GM12878 (cell line): ENCODE measurements at regions not wholly inside any gene's neighbourhood (a gene's known extent, or its start where the extent isn't known, plus 50 kb on each side); places are given as distances from the start of the nearest gene placed in this dataset.

Source experiments
- ATAC-seq: fragments of 200-7000 bp; cut with Tn5 transposase; 3 replicates; pipeline ENCODE4 v1.9.1; 2020; ENCODE audit warnings: mild to moderate bottlenecking, moderate library complexity
- BruUV-seq: library from RNA; stranded (reverse); fragments of 400-500 nt; replicated peaks from 2 replicates; lab custom pipeline; 2021; lab: Mats Ljungman, UMichigan
- CTCF ChIA-PET: fragments of 300-600 bp; sonication (Branson Sonifier 250); formaldehyde crosslinking; extraction: SDS; loops from one replicate; lab custom pipeline; 2021; ENCODE audit warnings: inconsistent platforms; lab: Yijun Ruan, JAX
- POLR2A ChIA-PET: fragments of 350-600 bp; formaldehyde crosslinking; extraction: SDS; loops from one replicate; lab custom pipeline; 2021; ENCODE audit warnings: inconsistent platforms; lab: Charles Lee
- RAD21 ChIA-PET: fragments of 300-600 bp; sonication (Branson Sonifier 250); formaldehyde crosslinking; loops from one replicate; lab custom pipeline; 2023; ENCODE audit warnings: antibody characterized with exemption; ENCODE audit not compliant: unreplicated experiment; lab: Charles Lee
- SMC1A ChIA-PET: fragments of 300-600 bp; sonication (Branson Sonifier 250); formaldehyde crosslinking; loops from one replicate; lab custom pipeline; 2023; ENCODE audit not compliant: unreplicated experiment, uncharacterized antibody; lab: Charles Lee
- DNase-seq: peaks from one replicate; pipeline ENCODE4 v3.0.0-alpha.2; 2011; ENCODE audit warnings: low read depth, low spot score
- FAIRE-seq: peaks from 3 replicates; lab custom pipeline; 2011; peaks lifted over from hg19 to GRCh38; lab: Jason Lieb, UNC
- H2AFZ ChIP-seq: 2 replicates; pipeline ENCODE4 v1.6.0; 2011; ENCODE audit warnings: low read depth, low read length, control low read depth; ENCODE audit not compliant: control insufficient read depth
- H3K27ac ChIP-seq: 2 replicates; pipeline ENCODE4 v1.5.1; 2011; ENCODE audit warnings: control low read depth; ENCODE audit not compliant: control insufficient read depth, insufficient read depth
- H3K27me3 ChIP-seq, 2 experiments: replicated peaks in 1 of 2; 2 replicates each; pipeline versions ENCODE4 v1.6.0 to v1.6.1; 2011; ENCODE audit warnings: low read length in 1 of 2; ENCODE audit not compliant: control insufficient read depth in 2 of 2, insufficient read depth in 2 of 2
- H3K36me3 ChIP-seq, 2 experiments: 2 replicates each; pipeline ENCODE4 v1.5.1; 2011; ENCODE audit warnings: low read length in 1 of 2; ENCODE audit not compliant: control insufficient read depth in 2 of 2, insufficient read depth in 2 of 2
- H3K4me1 ChIP-seq: 2 replicates; pipeline ENCODE4 v1.6.1; 2011; ENCODE audit warnings: mild to moderate bottlenecking, low read length, moderate library complexity, mixed read lengths; ENCODE audit not compliant: control insufficient read depth, insufficient read depth
- H3K4me2 ChIP-seq: 2 replicates; pipeline ENCODE4 v1.6.0; 2011; ENCODE audit warnings: control low read depth; ENCODE audit not compliant: control insufficient read depth, insufficient read depth
- H3K4me3 ChIP-seq: fragments of 200-600 bp; sonication (generic); 2 replicates; pipeline ENCODE4 v1.5.1; 2016
- H3K79me2 ChIP-seq: 2 replicates; pipeline ENCODE4 v1.6.0; 2011; ENCODE audit warnings: low read length; ENCODE audit not compliant: control insufficient read depth, insufficient read depth
- H3K9ac ChIP-seq: 2 replicates; pipeline ENCODE4 v1.8.0; 2011; ENCODE audit warnings: low read length, control low read depth, mixed read lengths; ENCODE audit not compliant: control insufficient read depth, insufficient read depth
- H3K9me3 ChIP-seq: replicated peaks from 3 replicates; pipeline ENCODE4 v1.5.1; 2011; ENCODE audit warnings: mild to moderate bottlenecking, low read length; ENCODE audit not compliant: control insufficient read depth, insufficient read depth
- H4K20me1 ChIP-seq: 2 replicates; pipeline ENCODE4 v1.6.0; 2011; ENCODE audit not compliant: control insufficient read depth, insufficient read depth
- BMI1 ChIP-seq: fragments of 450-650 bp; IDR thresholded peaks from 2 replicates; pipeline ENCODE4 v1.6.1; 2016; ENCODE audit warnings: mild to moderate bottlenecking, moderate library complexity, borderline replicate concordance
- CBFB ChIP-seq: IDR thresholded peaks from 2 replicates; pipeline ENCODE4 v1.6.1; 2016; ENCODE audit warnings: antibody characterized with exemption, low read depth
- CREB1 ChIP-seq: IDR thresholded peaks from 2 replicates; pipeline ENCODE4 v1.6.1; 2012; ENCODE audit warnings: low read depth, mild to moderate bottlenecking, inconsistent platforms
- HCFC1 ChIP-seq: fragments of 150-350 bp; IDR thresholded peaks from 2 replicates; pipeline ENCODE4 v1.6.1; 2014; ENCODE audit warnings: low read length
- NFYA ChIP-seq: IDR thresholded peaks from 2 replicates; pipeline ENCODE4 v1.6.1; 2011; ENCODE audit warnings: low read depth, mild to moderate bottlenecking, low read length, improper control_type of control experiment, borderline replicate concordance
- NFYB ChIP-seq: IDR thresholded peaks from 2 replicates; pipeline ENCODE4 v1.6.1; 2011; ENCODE audit warnings: low read depth, mild to moderate bottlenecking, low read length, improper control_type of control experiment, moderate library complexity; ENCODE audit not compliant: insufficient read depth
- RAD21 ChIP-seq: IDR thresholded peaks from 2 replicates; pipeline ENCODE4 v1.6.1; 2011; ENCODE audit warnings: mild to moderate bottlenecking, low read depth, low read length, moderate library complexity; ENCODE audit not compliant: insufficient read depth
- SPI1 ChIP-seq: IDR thresholded peaks from 2 replicates; pipeline ENCODE4 v1.6.1; 2011; ENCODE audit warnings: low read depth, mild to moderate bottlenecking, low read length, moderate library complexity, borderline replicate concordance; ENCODE audit not compliant: insufficient read depth
- SREBF1 ChIP-seq: IDR thresholded peaks from 2 replicates; pipeline ENCODE4 v1.6.1; 2012; ENCODE audit warnings: mild to moderate bottlenecking, low read length
- TAF1 ChIP-seq: IDR thresholded peaks from 2 replicates; pipeline ENCODE4 v1.6.1; 2011; ENCODE audit warnings: mild to moderate bottlenecking, low read depth, low read length, borderline replicate concordance
- TARDBP ChIP-seq: IDR thresholded peaks from 2 replicates; pipeline ENCODE4 v1.6.1; 2016; ENCODE audit warnings: borderline replicate concordance
- TBL1XR1 ChIP-seq: IDR thresholded peaks from 2 replicates; pipeline ENCODE4 v1.6.1; 2012; ENCODE audit warnings: low read depth, low read length, improper control_type of control experiment
- WGBS: methylation state at CpG from one replicate; pipeline ENCODE4 v1.1.6; 2016; ENCODE audit warnings: low lambda C conversion rate; ENCODE audit not compliant: insufficient replicate concordance, insufficient coverage; ENCODE audit errors: missing lambda C conversion rate; 5-methylcytosine and 5-hydroxymethylcytosine counted together
- in situ Hi-C: fragments of 300-500 bp; cut with MboI; formaldehyde crosslinking; loops from 9 replicates; pipeline ENCODE4 v1.14.3; 2018; ENCODE audit warnings: mixed read lengths
- intact Hi-C: fragments of 100-400 bp; cut with micrococcal nuclease; formaldehyde crosslinking; loops from one replicate; pipeline ENCODE4 v1.14.2; 2022; ENCODE audit not compliant: unreplicated experiment
- TF ChIP-seq, protein P1 (sequence below): IDR thresholded peaks from 2 replicates; pipeline ENCODE4 v1.6.1; 2012; ENCODE audit warnings: mild to moderate bottlenecking, low read depth, low read length
- TF ChIP-seq, protein P2 (sequence below): fragments of 450-650 bp; IDR thresholded peaks from 2 replicates; pipeline ENCODE4 v1.6.1; 2018; ENCODE audit warnings: borderline replicate concordance, mild to moderate bottlenecking; ENCODE audit not compliant: partially characterized antibody
- TF ChIP-seq, protein P3 (sequence below): fragments of 450-650 bp; IDR thresholded peaks from 2 replicates; pipeline ENCODE4 v1.6.1; 2017; ENCODE audit warnings: low read depth, mild to moderate bottlenecking, moderate library complexity

DNA sequence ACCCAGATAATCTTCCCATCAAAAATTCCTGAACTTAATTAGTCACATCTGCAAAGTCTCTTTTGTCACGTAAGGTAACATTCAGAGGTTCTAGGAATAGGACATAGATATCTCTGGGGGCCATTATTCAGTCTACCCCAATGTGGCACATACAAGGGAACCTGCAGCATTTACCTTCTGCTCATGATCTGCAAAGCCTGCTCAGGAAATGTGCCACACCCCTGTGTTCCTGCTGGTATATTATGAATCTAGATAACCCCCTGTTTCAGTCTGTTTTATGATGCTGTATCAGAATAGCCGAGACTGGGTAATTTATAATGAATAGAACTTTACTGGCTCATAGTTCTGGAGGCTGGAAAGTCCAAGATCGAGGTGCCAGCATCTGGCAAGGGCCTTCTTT lies 103.5 kb downstream of the ARL4C start (continued):
- TF ChIP-seq, protein P1, sequence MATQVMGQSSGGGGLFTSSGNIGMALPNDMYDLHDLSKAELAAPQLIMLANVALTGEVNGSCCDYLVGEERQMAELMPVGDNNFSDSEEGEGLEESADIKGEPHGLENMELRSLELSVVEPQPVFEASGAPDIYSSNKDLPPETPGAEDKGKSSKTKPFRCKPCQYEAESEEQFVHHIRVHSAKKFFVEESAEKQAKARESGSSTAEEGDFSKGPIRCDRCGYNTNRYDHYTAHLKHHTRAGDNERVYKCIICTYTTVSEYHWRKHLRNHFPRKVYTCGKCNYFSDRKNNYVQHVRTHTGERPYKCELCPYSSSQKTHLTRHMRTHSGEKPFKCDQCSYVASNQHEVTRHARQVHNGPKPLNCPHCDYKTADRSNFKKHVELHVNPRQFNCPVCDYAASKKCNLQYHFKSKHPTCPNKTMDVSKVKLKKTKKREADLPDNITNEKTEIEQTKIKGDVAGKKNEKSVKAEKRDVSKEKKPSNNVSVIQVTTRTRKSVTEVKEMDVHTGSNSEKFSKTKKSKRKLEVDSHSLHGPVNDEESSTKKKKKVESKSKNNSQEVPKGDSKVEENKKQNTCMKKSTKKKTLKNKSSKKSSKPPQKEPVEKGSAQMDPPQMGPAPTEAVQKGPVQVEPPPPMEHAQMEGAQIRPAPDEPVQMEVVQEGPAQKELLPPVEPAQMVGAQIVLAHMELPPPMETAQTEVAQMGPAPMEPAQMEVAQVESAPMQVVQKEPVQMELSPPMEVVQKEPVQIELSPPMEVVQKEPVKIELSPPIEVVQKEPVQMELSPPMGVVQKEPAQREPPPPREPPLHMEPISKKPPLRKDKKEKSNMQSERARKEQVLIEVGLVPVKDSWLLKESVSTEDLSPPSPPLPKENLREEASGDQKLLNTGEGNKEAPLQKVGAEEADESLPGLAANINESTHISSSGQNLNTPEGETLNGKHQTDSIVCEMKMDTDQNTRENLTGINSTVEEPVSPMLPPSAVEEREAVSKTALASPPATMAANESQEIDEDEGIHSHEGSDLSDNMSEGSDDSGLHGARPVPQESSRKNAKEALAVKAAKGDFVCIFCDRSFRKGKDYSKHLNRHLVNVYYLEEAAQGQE = no peak
- TF ChIP-seq BMI1 = no peak
- no peak for TF ChIP-seq TARDBP

DNA sequence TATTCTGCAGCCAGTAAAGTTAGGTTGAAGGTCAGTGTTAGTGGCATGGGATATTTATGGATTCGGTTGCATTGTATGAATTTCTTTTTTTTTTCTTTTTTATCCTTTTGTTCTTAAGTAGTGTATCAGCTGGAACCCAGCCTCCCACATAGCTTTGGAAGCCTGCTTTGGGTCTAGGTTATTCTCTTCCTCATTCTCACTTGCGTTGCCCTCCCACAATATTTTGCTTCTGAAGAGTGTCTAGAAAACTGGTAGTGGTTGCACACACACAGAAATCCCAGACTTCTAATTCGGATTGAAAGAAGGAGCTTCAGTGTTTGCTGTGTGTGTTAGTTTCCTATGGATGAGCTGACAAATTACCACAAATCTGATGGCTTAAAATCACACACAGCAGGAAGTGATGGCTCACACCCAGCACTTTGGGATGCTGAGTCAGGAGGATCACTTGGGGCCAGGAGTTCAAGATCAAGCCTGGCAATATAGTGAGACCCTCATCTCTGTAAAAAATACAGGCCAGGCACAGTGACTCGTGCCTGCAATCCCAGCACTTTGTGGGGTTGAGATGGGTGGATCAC lies 104.8 kb downstream of the ARL4C start:
- Histone ChIP-seq H3K4me2 (no peak overlapping the region), H3K4me3 (no peak overlapping the region), H3K9ac (no peak overlapping the region), H3K36me3 (no peaks in the 10 kb centered on the region), H3K27me3 (no peaks in the 10 kb centered on the region), H2AFZ (no peak overlapping the region), H3K9me3 (no peaks in the 10 kb centered on the region), H3K4me1 (no peaks in the 10 kb centered on the region), H3K27ac (no peak overlapping the region), H4K20me1 (no peaks in the 10 kb centered on the region), H3K79me2 (no peaks in the 10 kb centered on the region)
- FAIRE-seq (no peak), ATAC-seq (no peak), DNase-seq (no peak)
- 39% methylated on average over 4 of the region's 4 CpGs for WGBS
- no TSS peak for BruUV-seq
- in situ Hi-C loops (no loop called here), intact Hi-C loops (loop anchor here (5.0 kb wide), 1 partner anchor 100 kb away; no protein-coding TSS in a partner anchor)
- ChIA-PET RAD21 (no interaction called here), SMC1A (no interaction called here), CTCF (no interaction called here), POLR2A (no interaction called here)
- no peak for TF ChIP-seq TBL1XR1
- no peak for TF ChIP-seq SREBF1
- TF ChIP-seq, protein P2, sequence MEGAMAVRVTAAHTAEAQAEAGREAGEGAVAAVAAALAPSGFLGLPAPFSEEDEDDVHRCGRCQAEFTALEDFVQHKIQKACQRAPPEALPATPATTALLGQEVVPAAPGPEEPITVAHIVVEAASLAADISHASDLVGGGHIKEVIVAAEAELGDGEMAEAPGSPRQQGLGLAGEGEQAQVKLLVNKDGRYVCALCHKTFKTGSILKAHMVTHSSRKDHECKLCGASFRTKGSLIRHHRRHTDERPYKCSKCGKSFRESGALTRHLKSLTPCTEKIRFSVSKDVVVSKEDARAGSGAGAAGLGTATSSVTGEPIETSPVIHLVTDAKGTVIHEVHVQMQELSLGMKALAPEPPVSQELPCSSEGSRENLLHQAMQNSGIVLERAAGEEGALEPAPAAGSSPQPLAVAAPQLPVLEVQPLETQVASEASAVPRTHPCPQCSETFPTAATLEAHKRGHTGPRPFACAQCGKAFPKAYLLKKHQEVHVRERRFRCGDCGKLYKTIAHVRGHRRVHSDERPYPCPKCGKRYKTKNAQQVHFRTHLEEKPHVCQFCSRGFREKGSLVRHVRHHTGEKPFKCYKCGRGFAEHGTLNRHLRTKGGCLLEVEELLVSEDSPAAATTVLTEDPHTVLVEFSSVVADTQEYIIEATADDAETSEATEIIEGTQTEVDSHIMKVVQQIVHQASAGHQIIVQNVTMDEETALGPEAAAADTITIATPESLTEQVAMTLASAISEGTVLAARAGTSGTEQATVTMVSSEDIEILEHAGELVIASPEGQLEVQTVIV = no peak
- no peak for TF ChIP-seq RAD21
- no peak for TF ChIP-seq CREB1
- no peak for TF ChIP-seq SPI1
- TF ChIP-seq NFYB = no peak
- TF ChIP-seq NFYA = no peak
- TF ChIP-seq, protein P3, sequence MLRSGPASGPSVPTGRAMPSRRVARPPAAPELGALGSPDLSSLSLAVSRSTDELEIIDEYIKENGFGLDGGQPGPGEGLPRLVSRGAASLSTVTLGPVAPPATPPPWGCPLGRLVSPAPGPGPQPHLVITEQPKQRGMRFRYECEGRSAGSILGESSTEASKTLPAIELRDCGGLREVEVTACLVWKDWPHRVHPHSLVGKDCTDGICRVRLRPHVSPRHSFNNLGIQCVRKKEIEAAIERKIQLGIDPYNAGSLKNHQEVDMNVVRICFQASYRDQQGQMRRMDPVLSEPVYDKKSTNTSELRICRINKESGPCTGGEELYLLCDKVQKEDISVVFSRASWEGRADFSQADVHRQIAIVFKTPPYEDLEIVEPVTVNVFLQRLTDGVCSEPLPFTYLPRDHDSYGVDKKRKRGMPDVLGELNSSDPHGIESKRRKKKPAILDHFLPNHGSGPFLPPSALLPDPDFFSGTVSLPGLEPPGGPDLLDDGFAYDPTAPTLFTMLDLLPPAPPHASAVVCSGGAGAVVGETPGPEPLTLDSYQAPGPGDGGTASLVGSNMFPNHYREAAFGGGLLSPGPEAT = no peak
- no peak for TF ChIP-seq CBFB
- no peak for TF ChIP-seq HCFC1
- TF ChIP-seq TAF1 = no peak
